Lower lobe of right lung (tissue), 2 donors: ENCODE measurements at regions not wholly inside any gene's neighbourhood (a gene's known extent, or its start where the extent isn't known, plus 50 kb on each side); places are given as distances from the start of the nearest gene placed in this dataset.

Experiments
- ATAC-seq, 2 donors: fragments of 200-7000 bp; cut with Tn5 transposase; one replicate each; pipeline ENCODE4 v1.9.1; 2020 to 2022; ENCODE audit warnings: mild to moderate bottlenecking in 2 of 2, moderate library complexity in 2 of 2
- DNase-seq: peaks from one replicate; pipeline ENCODE4 v3.0.0-alpha.2; 2020
- H3K27ac ChIP-seq: fragments of 200-600 bp; one replicate; pipeline ENCODE4 v1.8.0; 2022
- H3K27me3 ChIP-seq: fragments of 200-600 bp; one replicate; pipeline ENCODE4 v1.8.0; 2022; ENCODE audit warnings: low read depth
- H3K36me3 ChIP-seq: fragments of 200-600 bp; one replicate; pipeline ENCODE4 v1.8.0; 2022; ENCODE audit warnings: mild to moderate bottlenecking
- H3K4me1 ChIP-seq: fragments of 200-600 bp; one replicate; pipeline ENCODE4 v1.8.0; 2022
- H3K4me3 ChIP-seq: fragments of 200-600 bp; one replicate; pipeline ENCODE4 v1.8.0; 2022; ENCODE audit warnings: mild to moderate bottlenecking
- H3K9me3 ChIP-seq: fragments of 200-600 bp; one replicate; pipeline ENCODE4 v1.8.0; 2022
- intact Hi-C: fragments of 100-400 bp; cut with DNase I; formaldehyde crosslinking; loops from one replicate; pipeline ENCODE4 v1.11.0; 2022
- TF ChIP-seq, protein P1 (sequence below): fragments of 200-600 bp; IDR thresholded peaks from one replicate; pipeline ENCODE4 v1.8.0; 2022; ENCODE audit warnings: antibody characterized with exemption, mild to moderate bottlenecking
- donor health status: DM: no; HTN: yes; CAD: no; lungs with severe emphysema.

- TF ChIP-seq, protein P1, sequence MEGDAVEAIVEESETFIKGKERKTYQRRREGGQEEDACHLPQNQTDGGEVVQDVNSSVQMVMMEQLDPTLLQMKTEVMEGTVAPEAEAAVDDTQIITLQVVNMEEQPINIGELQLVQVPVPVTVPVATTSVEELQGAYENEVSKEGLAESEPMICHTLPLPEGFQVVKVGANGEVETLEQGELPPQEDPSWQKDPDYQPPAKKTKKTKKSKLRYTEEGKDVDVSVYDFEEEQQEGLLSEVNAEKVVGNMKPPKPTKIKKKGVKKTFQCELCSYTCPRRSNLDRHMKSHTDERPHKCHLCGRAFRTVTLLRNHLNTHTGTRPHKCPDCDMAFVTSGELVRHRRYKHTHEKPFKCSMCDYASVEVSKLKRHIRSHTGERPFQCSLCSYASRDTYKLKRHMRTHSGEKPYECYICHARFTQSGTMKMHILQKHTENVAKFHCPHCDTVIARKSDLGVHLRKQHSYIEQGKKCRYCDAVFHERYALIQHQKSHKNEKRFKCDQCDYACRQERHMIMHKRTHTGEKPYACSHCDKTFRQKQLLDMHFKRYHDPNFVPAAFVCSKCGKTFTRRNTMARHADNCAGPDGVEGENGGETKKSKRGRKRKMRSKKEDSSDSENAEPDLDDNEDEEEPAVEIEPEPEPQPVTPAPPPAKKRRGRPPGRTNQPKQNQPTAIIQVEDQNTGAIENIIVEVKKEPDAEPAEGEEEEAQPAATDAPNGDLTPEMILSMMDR, result no peak
- DNase-seq, result no peak
- H3K36me3 ChIP-seq, result no peaks in the 10 kb centered on the region
- no peaks in the 10 kb centered on the region for H3K4me1 ChIP-seq
- H3K9me3 ChIP-seq, result no peaks in the 10 kb centered on the region
- no peak for ATAC-seq
- intact Hi-C loops, result no loop called here
- H3K27me3 ChIP-seq, result no peaks in the 10 kb centered on the region
- no peak overlapping the region for H3K4me3 ChIP-seq
- H3K27ac ChIP-seq, result no peak overlapping the region
Observed at GRCh38 chrX:87098477-87098876, 419.1 kb upstream of the KLHL4 start.

- DNase-seq (no peak), ATAC-seq (no peak)
- H3K9me3 ChIP-seq, result no peaks in the 10 kb centered on the region
- H3K27me3 ChIP-seq, result no peaks in the 10 kb centered on the region
- no peak overlapping the region for H3K4me3 ChIP-seq
- no peak overlapping the region for H3K27ac ChIP-seq
- no peaks in the 10 kb centered on the region for H3K4me1 ChIP-seq
- TF ChIP-seq, protein P1, result no peak
- intact Hi-C loops, result no loop called here
- no peaks in the 10 kb centered on the region for H3K36me3 ChIP-seq
Observed at GRCh38 chrX:87105131-87105530, 412.5 kb upstream of the KLHL4 start.

- no peaks in the 10 kb centered on the region for H3K9me3 ChIP-seq
- intact Hi-C loops, result no loop called here
Observed at GRCh38 chrX:87110142-87110541, 407.5 kb upstream of the KLHL4 start.

GRCh38 chrX:87140800-87141483 lies 376.7 kb upstream of the KLHL4 start:
- Histone ChIP-seq H3K4me1 (no peaks in the 10 kb centered on the region), H3K27ac (no peak overlapping the region), H3K9me3 (no peaks in the 10 kb centered on the region), H3K4me3 (no peak overlapping the region), H3K27me3 (no peaks in the 10 kb centered on the region), H3K36me3 (no peaks in the 10 kb centered on the region)
- DNase-seq (no peak), ATAC-seq (no peak)
- intact Hi-C loops, result no loop called here
- TF ChIP-seq, protein P1, result no peak

More at GRCh38 chrX:87110142-87110541, 407.5 kb upstream of the KLHL4 start:
- H3K4me1 ChIP-seq, result no peaks in the 10 kb centered on the region
- no peak overlapping the region for H3K27ac ChIP-seq
- ATAC-seq (no peak), DNase-seq (no peak)
- H3K36me3 ChIP-seq, result no peaks in the 10 kb centered on the region
- no peaks in the 10 kb centered on the region for H3K27me3 ChIP-seq
- TF ChIP-seq, protein P1, result no peak
- no peak overlapping the region for H3K4me3 ChIP-seq

DNA sequence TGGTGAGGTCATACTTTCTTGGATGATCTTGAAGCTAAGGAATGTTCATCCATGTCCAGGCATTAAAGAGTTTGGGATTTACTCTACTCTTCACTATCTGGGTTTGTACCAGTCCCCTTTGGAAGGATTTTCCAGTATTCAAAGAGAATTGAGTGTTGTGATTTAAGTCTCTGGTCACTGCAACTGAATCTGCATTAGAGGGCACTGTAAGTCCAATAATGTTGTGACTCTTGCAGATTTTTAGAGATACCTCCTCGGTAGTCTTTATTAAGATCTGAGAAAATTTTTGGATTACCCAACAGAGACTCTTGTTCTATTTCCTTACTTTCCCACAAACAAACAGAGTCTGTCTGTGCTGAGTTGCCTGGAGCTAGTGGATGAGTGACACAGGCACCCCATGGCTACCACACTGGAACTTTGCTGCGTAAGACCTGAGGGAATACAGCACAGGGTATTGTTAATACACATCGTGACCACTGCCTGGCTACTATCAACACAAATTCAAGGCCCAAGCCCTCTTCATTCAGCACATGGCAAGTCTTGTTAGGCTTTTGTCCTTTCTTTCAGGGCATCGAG lies 357.1 kb upstream of the KLHL4 start:
- TF ChIP-seq, protein P1, result no peak
- no peaks in the 10 kb centered on the region for H3K36me3 ChIP-seq
- H3K4me1 ChIP-seq, result no peaks in the 10 kb centered on the region
- intact Hi-C loops, result no loop called here
- ATAC-seq, result no peak
- H3K9me3 ChIP-seq, result no peaks in the 10 kb centered on the region
- DNase-seq, result no peak
- no peak overlapping the region for H3K27ac ChIP-seq
- no peak overlapping the region for H3K4me3 ChIP-seq
- no peaks in the 10 kb centered on the region for H3K27me3 ChIP-seq
